HK-2 (cell line): ENCODE measurements at regions not wholly inside any gene's neighbourhood (a gene's known extent, or its start where the extent isn't known, plus 50 kb on each side); places are given as distances from the start of the nearest gene placed in this dataset.
"Not testable (repeated sequence)": the region's sequence is repeated elsewhere in the genome, so short reads cannot be mapped to it uniquely, and the experiment has no call there.

Experiments
- DNase-seq: peaks from one replicate; pipeline ENCODE4 v3.0.0-alpha.2; 2018; ENCODE audit not compliant: unreplicated experiment

DNA sequence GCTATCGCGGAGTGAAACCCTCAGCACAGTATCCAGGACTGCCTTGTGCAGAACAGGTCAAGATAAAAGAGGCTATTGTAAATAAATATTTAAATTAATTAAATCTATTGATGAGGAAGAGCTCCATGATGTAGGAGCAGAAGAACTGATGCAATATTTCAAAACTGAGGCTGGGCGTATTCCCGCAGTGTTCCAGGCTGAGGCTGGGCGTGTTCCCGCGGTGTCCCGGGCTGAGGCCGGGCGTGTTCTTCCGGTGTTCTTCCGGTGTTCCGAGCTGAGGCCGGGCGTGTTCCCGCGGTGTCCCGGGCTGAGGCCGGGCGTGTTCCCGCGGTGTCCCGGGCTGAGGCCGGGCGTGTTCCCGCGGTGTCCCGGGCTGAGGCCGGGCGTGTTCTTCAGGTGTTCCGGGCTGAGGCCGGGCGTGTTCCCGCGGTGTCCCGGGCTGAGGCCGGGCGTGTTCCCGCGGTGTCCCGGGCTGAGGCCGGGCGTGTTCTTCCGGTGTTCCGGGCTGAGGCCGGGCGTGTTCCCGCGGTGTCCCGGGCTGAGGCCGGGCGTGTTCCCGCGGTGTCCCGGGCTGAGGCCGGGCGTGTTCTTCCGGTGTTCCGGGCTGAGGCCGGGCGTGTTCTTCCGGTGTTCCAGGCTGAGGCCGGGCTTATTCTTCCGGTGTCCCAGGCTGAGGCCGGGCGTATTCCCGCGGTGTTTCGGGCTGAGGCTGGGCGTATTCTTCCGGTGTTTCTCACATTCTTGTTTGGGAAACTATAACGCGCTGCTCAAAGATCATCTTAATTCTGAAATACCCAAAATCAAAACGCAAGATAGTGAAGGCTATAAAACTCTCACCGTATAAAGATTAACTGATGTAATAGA, 130.1 kb upstream of the FRG1 start:
- DNase-seq, result not testable (repeated sequence)

DNA sequence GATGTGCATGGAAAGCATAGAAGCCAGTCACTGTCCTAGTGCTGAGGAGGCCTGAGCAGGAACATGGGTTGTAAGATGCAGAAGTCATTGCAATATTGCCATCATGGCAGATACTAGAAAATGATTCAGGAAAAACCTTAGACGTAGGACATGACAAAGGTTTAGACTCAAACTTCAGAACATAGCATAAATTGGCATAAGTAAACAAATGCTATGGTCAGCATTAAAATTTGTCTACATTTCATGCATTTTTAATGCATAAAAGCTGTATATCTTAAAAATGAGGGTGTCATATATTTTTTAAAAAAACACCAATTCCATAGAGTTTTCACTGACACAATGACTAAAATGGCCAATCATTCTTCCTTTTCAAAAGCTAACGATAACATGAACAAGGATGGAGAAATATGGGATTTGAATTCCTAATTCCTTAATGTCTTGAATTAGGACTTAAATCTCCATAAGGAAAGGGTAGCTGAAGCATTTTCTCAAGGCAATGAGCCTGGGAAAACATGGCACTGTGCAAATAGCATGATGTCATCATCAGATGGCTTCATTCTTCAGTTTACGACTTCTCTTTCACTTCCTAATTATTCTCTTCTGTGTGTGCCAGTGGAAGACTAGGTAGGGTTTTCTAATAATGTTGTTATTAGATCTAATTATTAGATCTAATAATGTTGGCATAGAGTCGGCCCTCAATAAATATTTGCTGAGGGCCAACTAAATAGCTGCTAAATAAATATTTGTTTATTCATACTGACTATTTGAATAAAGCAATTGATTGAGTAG, 125.1 kb upstream of the FRG1 start:
- DNase-seq, result no peak

DNA sequence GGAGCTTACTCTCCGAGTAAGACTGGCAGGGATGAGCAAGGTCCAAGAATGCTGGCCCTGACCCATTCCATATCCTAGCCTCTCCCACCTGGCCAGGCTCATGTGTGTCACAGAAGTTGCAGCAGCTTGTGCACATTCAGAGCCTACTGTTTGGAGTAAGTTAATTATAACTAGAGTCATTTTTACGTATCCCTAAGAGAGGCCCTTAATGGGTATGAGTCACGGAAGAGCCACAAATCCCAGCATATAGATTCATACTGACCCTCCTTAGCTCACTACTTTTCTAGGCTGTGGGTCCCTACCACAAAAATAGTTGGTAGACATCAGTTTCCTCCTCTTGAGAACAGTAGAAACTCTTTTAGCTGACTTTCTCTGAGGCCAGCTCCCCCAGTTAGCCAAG, 118.3 kb upstream of the FRG1 start:
- DNase-seq, result no peak

DNA sequence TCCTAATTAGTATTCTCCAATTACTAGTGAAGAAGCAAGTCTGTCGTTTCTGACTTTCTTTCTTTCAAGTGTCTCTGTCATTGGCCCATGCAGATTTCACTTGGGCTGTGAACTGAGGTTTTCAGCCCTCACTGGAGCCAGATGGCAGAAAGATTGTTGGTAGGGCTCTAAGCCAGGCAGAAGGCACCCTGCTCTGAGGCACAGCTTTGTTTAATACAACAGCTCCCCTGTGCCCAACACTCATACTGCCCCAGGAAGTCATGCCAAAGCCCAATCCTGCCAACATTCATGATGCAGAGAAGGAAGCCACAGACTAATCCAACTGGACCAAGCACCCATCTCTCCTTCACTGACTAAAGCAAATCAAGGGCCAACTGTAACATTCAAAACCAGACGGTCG, 117.1 kb upstream of the FRG1 start:
- DNase-seq, result no peak

DNA sequence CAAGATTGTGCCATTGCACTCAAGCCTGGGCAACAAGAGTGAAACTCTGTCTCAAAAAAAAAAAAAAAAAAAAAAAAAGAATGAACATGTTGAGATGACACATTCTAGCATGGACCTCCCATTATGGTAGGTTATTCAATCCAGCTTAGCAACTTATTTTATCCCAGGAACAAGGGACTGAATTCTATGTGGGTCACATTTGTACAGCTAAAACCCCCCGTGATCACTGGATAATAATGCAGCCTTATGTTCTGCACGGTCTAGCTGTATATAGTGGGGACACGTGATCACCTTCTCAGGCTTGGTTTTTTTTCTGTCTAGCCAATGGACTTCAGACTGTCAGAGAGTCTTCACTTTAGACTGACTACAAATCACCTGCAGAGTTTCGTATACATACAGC, 115.2 kb upstream of the FRG1 start:
- DNase-seq, result no peak

DNA sequence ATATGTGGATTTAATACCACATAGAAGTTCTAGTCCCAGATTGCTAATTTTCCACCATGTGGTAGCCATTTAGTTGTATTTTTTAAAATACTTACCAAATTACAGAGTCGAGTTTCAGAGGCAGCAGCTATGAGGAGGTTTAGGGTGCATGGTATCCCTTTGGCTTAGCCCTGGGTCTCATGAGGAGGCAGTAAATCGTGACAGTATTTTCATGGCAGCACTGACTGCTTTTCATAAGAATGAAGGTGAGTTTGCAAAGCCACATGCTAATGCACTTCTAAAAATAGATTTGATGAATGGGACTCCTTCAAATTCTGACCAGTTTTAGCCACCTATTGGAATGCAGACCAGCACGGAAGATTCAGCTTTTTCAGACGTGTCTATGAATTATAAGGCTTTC, 114.0 kb upstream of the FRG1 start:
- no peak for DNase-seq

DNA sequence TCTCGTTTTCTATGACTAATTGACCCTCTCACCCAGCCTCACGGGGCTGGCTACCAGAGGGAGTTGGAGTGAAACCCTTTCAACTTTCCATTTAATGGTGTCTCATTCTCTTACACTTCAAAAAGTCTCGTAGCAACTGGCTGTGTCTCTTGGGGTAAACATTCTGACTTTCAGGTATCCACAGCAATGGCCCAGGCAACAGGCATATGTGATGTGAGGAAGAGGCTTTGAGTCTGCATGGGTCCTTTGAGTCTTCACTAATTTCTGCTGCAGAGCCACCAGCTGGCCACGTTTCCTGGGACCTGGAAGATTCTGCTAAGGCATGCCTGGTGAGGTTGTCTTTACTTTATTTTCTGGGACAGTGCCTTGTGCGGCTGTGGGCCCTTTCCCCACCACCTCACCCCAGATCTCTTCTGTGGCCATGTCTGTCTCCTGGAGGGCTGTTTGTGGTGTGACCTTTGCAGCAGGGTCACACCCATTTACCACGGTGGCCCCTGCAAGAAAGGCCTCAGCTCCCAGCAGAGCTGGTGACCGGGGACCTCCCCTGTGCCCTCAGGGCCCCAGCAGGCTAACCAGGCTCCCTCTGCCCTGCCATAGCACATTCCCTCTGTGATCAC, 112.5 kb upstream of the FRG1 start:
- no peak for DNase-seq

DNA sequence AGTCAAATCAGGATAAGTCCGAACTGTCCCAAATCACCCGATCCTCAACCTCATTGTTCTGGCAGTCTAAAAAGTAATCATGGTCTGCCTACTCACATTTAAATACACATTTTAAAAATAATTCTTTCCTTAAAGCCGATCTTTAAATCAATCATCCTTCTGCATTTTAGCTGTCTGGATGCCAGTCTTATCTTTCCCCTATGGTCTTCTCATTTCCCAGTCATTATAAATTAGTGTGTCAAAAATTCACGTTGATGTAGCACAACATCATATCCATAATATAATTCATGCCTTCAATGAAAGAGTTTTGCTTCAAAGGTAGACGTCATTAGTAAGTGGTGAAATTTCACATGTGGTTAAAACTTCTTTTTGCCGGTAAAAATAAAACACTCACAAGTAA, 108.1 kb upstream of the FRG1 start:
- no peak for DNase-seq

DNA sequence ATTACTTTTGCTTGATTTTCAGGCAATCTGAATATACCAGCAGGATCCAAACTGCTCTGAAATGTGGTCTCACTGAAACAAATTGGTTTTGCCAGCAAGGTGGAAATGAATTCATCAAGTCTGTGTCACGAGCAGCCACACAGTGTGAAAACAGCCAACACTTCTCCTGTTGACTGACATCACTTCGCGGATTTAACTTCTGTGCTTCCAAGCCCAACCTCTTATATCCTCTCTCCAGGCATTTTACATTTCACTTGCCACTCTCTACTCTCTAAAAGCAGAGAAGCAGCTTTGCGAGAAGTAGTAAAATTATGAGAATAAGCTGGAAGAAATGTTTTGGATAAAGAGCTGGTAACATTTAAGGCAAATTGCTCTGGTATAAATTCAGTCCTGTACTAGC, 106.1 kb upstream of the FRG1 start:
- DNase-seq, result no peak

DNA sequence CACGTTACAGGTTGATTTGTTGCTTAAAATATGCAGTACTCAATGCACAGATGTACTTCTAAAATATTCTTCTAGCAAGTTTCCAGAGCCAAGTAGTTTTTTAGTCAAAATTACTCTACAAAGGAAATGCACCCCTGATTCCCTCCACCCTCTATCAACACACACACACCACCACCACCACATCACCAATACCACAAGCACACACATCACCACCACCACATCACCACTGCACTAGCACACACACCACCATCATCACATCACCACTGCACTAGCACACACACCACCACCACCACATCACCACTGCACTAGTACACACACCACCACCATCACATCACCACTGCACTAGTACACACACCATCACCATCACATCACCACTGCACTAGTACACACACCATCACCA, 105.2 kb upstream of the FRG1 start:
- no peak for DNase-seq

DNA sequence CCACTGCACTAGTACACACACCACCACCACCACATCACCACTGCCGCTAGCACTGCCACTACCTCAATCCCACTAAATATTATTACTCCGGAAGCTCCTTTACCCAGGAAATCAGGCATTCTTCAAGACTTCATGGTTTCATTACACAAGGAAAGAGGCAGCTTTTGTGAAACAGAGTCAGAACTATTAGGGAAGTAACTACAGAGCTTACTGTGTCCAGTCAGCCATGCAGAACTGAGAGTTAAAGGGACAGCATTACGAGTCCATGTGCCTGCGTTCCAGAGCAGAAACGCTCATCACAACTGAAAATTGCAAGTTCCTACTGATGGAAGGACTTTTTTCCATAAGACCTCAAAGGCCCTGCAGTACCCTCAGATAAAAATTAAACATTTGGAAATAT, 103.2 kb upstream of the FRG1 start:
- no peak for DNase-seq

DNA sequence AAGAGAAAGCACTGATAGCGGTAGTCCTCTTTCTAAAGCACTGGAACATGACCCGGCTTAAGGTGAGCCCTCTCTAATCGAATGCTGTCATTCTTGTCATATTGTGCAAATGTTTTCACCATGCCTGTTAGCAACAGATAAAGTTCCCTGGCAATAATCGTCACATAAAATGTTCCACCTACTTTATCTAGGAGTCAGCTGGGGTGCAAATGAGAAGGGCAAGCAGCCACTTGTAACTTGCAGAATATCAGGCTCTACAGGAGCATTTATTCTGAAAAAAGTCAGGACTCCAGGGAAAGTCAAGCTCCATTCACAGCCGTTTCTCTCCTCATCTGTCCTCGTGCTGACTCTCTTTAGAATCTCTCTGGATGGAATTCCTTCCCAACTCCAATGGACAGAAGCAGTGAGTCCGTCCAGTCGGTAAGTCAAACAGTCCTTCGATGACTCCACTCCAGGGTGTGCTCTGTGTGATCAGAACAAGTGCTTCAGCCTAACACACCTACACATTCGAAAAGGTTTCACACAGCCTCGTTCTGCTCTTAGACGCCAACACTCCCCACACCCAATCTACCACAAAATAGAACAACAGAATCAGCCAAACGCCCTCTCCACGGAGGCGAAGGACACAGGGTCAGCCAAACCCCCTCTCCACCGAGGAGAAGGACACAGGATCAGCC, 101.7 kb upstream of the FRG1 start:
- no peak for DNase-seq

DNA sequence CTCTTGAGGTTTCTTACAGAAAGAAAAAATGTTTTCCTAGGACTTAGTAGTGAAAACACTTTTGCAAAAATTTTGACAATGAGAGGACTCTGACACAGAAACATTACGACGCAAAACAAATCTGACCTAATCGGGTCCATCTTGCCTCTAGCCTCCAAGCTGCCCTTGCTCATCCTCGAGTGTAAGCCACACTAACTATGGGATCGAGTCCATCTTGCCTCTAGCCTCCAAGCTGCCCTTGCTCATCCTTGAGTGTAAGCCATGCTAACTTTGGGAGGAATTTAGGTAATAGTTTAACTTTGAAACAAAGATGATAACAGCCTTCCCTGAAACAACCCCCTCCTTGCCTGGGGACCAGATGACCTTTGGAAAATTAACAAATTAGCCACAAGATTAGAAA, 100.3 kb upstream of the FRG1 start:
- no peak for DNase-seq

DNA sequence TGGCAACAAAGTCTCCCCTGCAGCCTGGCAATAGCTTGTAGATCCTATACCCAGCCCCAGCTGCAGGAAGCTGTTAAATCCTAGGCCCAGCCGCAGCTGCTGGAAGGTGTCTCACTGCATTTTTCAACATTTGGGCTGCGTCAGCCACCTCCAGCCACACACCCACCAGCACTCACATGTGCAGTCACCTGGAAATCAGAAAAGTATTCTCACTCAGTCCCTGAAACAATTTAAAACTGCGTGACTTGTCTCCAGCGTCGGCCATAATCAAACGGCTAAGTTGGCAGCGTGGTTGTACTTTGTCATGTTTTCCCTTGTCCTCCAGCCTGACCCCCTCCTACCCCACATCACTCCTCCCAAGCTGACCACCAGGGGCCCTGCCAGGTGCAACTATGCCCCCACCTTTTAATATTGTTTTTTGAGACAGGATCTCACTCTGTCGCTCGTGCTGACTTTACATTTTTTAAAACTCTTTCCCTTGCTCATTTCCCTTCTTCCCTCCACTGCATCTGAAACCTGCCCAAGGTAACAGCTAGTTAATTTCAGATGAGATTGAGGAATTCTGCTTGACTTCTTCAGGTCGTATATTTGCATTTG, 97.2 kb upstream of the FRG1 start:
- DNase-seq, result no peak

DNA sequence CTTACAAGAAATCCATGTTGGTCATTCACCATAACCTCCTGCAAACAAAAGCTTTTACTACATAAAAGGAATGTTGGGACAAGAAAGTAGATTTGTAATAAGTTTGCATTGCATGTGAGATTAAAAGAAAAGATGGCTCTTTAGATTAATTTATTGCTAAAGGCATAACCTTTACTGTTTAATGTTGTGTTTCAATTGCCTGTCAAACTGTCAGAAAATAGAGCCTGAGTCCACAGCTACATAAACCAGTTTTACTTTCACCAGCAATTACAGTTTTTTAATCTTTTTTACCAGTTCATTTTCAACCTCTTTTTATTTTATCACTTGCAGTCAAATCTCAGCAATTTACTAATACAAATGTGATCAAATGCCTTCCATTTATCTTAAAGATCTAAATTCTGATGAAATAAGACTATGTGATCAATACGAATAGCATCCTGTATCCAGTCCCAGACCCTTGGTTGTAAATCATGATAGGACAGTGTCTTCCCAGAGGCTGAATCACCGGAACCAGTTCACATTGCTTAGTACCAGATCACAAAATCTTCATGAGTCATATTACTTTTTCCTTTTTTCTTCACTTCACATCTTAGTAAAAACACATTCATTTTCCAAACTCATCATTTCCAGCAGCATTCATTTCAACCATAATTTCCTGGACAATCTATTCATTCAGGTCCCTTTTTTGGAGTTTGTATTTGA, 95.4 kb upstream of the FRG1 start:
- DNase-seq, result no peak

DNA sequence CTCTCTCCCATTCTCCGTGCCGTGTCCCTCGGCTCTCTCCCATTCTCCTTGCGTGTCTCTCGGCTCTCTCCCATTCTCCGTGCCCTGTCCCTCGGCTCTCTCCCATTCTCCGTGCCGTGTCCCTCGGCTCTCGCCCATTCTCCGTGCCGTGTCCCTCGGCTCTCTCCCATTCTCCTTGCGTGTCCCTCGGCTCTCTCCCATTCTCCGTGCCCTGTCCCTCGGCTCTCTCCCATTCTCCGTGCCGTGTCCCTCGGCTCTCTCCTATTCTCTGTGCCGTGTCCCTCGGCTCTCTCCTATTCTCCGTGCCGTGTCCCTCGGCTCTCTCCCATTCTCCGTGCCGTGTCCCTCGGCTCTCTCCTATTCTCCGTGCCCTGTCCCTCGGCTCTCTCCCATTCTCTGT, 94.6 kb upstream of the FRG1 start:
- DNase-seq, result not testable (repeated sequence)

DNA sequence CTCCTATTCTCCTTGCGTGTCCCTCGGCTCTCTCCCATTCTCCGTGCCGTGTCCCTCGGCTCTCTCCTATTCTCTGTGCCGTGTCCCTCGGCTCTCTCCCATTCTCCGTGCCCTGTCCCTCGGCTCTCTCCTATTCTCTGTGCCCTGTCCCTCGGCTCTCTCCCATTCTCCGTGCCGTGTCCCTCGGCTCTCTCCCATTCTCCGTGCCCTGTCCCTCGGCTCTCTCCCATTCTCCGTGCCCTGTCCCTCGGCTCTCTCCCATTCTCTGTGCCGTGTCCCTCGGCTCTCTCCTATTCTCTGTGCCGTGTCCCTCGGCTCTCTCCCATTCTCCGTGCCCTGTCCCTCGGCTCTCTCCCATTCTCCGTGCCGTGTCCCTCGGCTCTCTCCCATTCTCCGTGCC, 94.1 kb upstream of the FRG1 start:
- DNase-seq, result not testable (repeated sequence)

DNA sequence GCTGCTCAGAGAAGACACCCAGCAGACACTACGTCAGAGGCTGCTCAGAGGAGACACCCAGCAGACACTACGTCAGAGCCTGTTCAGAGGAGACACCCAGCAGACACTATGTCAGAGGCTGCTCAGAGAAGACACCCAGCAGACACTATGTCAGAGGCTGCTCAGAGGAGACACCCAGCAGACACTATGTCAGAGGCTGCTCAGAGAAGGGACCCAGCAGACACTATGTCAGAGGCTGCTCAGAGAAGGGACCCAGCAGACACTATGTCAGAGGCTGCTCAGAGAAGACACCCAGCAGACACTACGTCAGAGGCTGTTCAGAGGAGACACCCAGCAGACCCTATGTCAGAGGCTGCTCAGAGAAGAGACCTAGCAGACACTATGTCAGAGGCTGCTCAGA, 92.0 kb upstream of the FRG1 start:
- DNase-seq, result not testable (repeated sequence)

DNA sequence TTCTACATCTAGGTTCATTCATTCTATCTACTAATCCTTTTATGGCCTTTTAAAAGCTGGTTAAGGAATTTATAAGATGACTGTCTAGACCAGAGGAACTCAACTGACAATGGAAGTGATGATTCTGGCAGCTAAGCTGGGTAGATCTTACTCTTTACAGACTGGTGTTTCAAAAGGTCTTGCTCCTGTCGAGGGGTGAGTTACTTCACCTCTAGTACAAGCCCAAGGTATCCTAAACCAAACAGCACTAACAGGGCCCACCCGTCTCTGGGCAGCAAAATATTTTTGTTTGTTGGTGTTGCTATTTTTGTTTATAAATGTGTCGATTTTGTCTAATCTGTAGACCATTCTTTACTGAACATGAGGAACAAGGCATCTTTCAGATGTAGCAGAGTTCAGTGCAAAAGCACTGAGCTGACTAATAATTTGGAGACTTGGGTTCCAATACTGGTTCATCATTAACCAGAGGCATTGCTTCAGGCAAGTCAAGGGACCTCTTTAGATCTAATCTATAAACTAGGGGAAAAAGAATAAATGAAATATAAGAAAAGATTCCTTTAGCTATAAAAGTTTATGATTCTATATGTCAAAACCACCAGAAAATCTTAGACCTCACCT, 90.3 kb upstream of the FRG1 start:
- no peak for DNase-seq

DNA sequence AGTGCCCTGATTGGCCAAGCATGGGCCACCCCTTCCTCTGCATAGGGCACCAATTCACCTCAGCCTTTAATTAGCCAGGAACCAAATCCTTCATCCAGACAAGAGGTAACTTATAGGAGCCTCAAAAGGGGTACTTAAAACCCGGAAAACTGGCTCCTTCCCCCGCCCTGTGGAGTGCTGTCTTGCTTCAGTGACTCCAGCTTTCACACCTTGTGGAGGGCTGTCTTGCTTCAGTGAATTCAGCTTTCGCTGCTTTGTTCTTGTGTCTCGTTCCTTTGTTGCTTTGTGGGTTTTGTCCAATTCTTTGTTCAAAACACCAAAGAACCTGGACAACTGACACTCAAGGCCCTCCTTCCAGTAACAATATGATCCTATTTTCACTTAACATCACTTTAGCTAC, 82.2 kb upstream of the FRG1 start:
- no peak for DNase-seq

DNA sequence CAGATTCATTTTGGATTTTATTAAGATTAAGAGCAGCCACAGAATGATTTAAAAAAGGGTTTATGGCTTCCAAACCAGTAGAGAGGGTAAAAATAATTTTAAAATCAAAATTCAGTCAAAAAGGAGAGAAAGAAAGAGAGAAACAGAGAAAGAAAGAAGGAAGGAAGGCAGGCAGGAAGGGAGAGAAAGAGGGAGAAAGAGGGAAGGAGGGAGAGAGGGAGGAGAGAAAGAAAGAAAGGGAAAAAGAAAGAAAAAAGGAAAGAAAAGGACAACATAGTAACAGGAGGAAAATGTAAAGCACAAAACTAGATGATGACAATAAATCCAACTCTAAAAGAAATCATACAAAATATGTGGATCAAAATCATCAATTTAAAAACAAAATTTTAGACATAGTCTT, 79.6 kb upstream of the FRG1 start:
- no peak for DNase-seq
